ENCODE measurements at regions not wholly inside any gene's neighbourhood (a gene's known extent, or its start where the extent isn't known, plus 50 kb on each side); places are given as distances from the start of the nearest gene placed in this dataset.

DNA sequence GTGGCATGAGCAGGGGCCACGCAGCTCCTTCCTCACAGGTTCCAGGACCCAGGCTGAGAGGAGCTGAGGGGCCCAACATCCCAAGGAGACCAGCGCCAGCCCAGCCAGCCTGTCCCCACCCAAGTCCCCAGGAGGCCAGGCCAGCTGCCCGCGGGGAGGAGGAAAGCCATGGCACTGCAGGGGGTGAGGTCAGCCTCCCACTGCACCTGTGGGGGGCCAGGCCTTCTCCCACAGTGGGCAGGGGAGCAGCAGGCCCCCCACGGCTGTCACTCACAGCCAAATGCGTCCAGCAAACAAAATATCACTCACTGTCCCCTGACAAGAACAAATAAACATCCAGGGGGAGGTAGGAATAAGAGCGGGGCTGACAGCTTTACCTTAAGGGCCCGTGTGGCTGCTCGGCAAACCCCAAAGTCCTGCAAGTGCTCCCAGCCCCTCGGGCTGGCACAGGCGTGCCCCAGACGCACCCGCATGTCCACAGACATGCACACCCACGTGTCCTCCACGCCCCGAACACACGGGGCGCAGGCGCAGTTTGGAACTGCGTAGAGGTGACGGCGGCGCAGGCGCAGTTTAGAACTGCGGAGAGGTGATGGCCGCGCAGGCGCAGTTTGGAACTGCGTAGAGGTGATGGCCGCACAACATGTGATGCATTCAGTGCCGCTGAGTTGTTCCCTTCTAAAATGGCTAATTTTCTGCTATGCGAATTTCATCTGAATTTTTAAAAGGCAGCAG lies 291.1 kb downstream of the FOXL1 start:
- TF ChIP-seq, protein P1, sequence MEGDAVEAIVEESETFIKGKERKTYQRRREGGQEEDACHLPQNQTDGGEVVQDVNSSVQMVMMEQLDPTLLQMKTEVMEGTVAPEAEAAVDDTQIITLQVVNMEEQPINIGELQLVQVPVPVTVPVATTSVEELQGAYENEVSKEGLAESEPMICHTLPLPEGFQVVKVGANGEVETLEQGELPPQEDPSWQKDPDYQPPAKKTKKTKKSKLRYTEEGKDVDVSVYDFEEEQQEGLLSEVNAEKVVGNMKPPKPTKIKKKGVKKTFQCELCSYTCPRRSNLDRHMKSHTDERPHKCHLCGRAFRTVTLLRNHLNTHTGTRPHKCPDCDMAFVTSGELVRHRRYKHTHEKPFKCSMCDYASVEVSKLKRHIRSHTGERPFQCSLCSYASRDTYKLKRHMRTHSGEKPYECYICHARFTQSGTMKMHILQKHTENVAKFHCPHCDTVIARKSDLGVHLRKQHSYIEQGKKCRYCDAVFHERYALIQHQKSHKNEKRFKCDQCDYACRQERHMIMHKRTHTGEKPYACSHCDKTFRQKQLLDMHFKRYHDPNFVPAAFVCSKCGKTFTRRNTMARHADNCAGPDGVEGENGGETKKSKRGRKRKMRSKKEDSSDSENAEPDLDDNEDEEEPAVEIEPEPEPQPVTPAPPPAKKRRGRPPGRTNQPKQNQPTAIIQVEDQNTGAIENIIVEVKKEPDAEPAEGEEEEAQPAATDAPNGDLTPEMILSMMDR (IDR thresholded peaks at IDR 0.05; ENCODE audit: poor library complexity) = no peak
- no peak for TF ChIP-seq EZH2 (IDR thresholded peaks at IDR 0.05; ENCODE audit: borderline replicate concordance)

Data from hepatocyte (in vitro differentiated cells).